Mammary epithelial cell (primary cell): ENCODE measurements at regions not wholly inside any gene's neighbourhood (a gene's known extent, or its start where the extent isn't known, plus 50 kb on each side); places are given as distances from the start of the nearest gene placed in this dataset.

Source experiments
- EZH2 ChIP-seq: IDR thresholded peaks from 2 replicates; pipeline ENCODE4 v1.6.1; 2012; ENCODE audit warnings: low read length, inconsistent platforms, borderline replicate concordance
- TF ChIP-seq, protein P1 (sequence below), 2 donors: IDR thresholded peaks in 1 of 2; conservative IDR thresholded peaks in 1 of 2; 2 replicates each; pipeline ENCODE4 v1.5.1; 2011 to 2012; ENCODE audit warnings: inconsistent platforms in 2 of 2, low read length in 2 of 2, mild to moderate bottlenecking in 2 of 2, control low read depth in 1 of 2, low read depth in 1 of 2; ENCODE audit not compliant: insufficient read depth in 1 of 2; ENCODE audit errors: extremely low read depth in 1 of 2

DNA sequence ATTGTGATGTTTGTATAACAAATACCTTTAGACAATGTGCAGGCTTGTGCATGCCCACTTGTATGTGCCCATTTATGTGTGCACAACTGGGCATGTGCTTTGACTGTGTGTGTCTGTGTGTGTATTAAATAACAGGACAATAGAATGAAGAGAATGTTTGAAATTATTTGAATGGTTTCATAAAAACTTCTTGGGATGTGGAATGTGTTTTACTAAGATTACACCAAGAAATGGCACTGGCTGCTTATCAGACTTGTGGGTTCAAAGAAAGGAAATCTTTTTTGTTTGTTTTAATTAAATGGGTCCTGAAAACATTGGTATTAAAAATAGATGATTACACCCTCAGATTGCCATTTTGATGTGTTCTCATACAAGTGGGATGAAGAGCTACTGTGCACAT is 191.6 kb upstream of the CCN2 start:
- TF ChIP-seq, protein P1, sequence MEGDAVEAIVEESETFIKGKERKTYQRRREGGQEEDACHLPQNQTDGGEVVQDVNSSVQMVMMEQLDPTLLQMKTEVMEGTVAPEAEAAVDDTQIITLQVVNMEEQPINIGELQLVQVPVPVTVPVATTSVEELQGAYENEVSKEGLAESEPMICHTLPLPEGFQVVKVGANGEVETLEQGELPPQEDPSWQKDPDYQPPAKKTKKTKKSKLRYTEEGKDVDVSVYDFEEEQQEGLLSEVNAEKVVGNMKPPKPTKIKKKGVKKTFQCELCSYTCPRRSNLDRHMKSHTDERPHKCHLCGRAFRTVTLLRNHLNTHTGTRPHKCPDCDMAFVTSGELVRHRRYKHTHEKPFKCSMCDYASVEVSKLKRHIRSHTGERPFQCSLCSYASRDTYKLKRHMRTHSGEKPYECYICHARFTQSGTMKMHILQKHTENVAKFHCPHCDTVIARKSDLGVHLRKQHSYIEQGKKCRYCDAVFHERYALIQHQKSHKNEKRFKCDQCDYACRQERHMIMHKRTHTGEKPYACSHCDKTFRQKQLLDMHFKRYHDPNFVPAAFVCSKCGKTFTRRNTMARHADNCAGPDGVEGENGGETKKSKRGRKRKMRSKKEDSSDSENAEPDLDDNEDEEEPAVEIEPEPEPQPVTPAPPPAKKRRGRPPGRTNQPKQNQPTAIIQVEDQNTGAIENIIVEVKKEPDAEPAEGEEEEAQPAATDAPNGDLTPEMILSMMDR (conservative IDR thresholded peaks at IDR 0.05 in 1 of 2, IDR thresholded peaks at IDR 0.05 in 1 of 2; ENCODE audit: extremely low read depth in 1 of 2, insufficient read depth in 1 of 2, low read depth in 1 of 2, low read length in 2 of 2) = no peak
- TF ChIP-seq EZH2 = no peak
